T-cell (primary cell): ENCODE measurements at regions not wholly inside any gene's neighbourhood (a gene's known extent, or its start where the extent isn't known, plus 50 kb on each side); places are given as distances from the start of the nearest gene placed in this dataset.
"Not testable (repeated sequence)": the region's sequence is repeated elsewhere in the genome, so short reads cannot be mapped to it uniquely, and the experiment has no call there.

Experiments
- ATAC-seq, 4 experiments: fragments of 200-7000 bp in 3 of 4; fragments of 150-1000 bp in 1 of 4; cut with Tn5 transposase; replicated peaks in 1 of 4; 1 replicate in 3 of 4; 2 replicates in 1 of 4; pipeline ENCODE4 v1.10.0; 2021; ENCODE audit warnings: moderate library complexity in 3 of 4, mild to moderate bottlenecking in 2 of 4, moderate number of reproducible peaks in 1 of 4
- CTCF ChIA-PET, 2 donors: fragments of 300-600 bp; sonication (Branson Sonifier 250); formaldehyde crosslinking; loops; one replicate each; lab custom pipeline; 2022; ENCODE audit warnings: antibody characterized with exemption in 2 of 2; lab: Charles Lee
- POLR2A ChIA-PET, 2 donors: fragments of 300-600 bp; sonication (Branson Sonifier 250); formaldehyde crosslinking; loops; one replicate each; lab custom pipeline; 2022; ENCODE audit warnings: antibody characterized with exemption in 2 of 2; lab: Charles Lee
- DNase-seq, 35 experiments: peaks; one replicate each; pipeline versions ENCODE4 v3.0.0 to v3.0.0-alpha.2; 2013 to 2023
- H3K27ac ChIP-seq: one replicate; pipeline ENCODE4 v1.5.1; 2013; ENCODE audit warnings: low read length
- H3K27me3 ChIP-seq, 2 experiments: replicated peaks in 1 of 2; 1 replicate in 1 of 2; 2 replicates in 1 of 2; pipeline versions ENCODE4 v1.6.1 to v1.7.0; 2013; ENCODE audit warnings: low read length in 1 of 2, mixed read lengths in 1 of 2; ENCODE audit not compliant: control insufficient read depth in 2 of 2, insufficient read depth in 2 of 2; ENCODE audit errors: extremely low read depth in 1 of 2
- H3K36me3 ChIP-seq, 2 donors: 1 replicate in 1 of 2; 2 replicates in 1 of 2; pipeline versions ENCODE4 v1.6.1 to v1.7.0; 2013; ENCODE audit warnings: low read length in 1 of 2; ENCODE audit not compliant: control insufficient read depth in 2 of 2, insufficient read depth in 1 of 2; ENCODE audit errors: extremely low read depth in 1 of 2
- H3K4me1 ChIP-seq, 2 experiments: 1 replicate in 1 of 2; 2 replicates in 1 of 2; pipeline versions ENCODE4 v1.6.1 to v1.7.0; 2013; ENCODE audit warnings: low read length in 2 of 2, mixed read lengths in 1 of 2; ENCODE audit not compliant: insufficient read depth in 2 of 2, control insufficient read depth in 1 of 2; ENCODE audit errors: extremely low read depth in 1 of 2
- H3K4me3 ChIP-seq, 2 donors: 1 replicate in 1 of 2; 2 replicates in 1 of 2; pipeline versions ENCODE4 v1.5.1 to v1.7.0; 2013; ENCODE audit warnings: mild to moderate bottlenecking in 2 of 2, low read length in 1 of 2, moderate library complexity in 1 of 2; ENCODE audit not compliant: control insufficient read depth in 1 of 2; ENCODE audit errors: extremely low read depth in 1 of 2
- H3K9me3 ChIP-seq: 2 replicates; pipeline ENCODE4 v1.7.0; 2013
- H3K27ac Mint-ChIP-seq, 2 donors: one replicate each; pipeline ENCODE4 v1.8.0; 2020 to 2021; ENCODE audit warnings: mild to moderate bottlenecking in 2 of 2, mixed read lengths in 2 of 2
- H3K27me3 Mint-ChIP-seq, 2 donors: one replicate each; pipeline ENCODE4 v1.8.0; 2021 to 2022; ENCODE audit warnings: mixed read lengths in 2 of 2
- H3K36me3 Mint-ChIP-seq: one replicate; pipeline ENCODE4 v1.8.0; 2021; ENCODE audit warnings: mixed read lengths
- H3K4me1 Mint-ChIP-seq, 3 donors: one replicate each; pipeline ENCODE4 v1.8.0; 2020 to 2022; ENCODE audit warnings: mixed read lengths in 3 of 3, mild to moderate bottlenecking in 1 of 3
- H3K4me3 Mint-ChIP-seq, 3 donors: one replicate each; pipeline ENCODE4 v1.8.0; 2020 to 2022; ENCODE audit warnings: mild to moderate bottlenecking in 3 of 3, mixed read lengths in 3 of 3, moderate library complexity in 3 of 3
- H3K9me3 Mint-ChIP-seq, 3 donors: one replicate each; pipeline ENCODE4 v1.8.0; 2020 to 2022; ENCODE audit warnings: mixed read lengths in 3 of 3
- WGBS: methylation state at CpG from one replicate; pipeline ENCODE4 v1.1.5; 2013; ENCODE audit warnings: missing lambda C conversion rate; ENCODE audit not compliant: insufficient coverage; 5-methylcytosine and 5-hydroxymethylcytosine counted together

- Histone ChIP-seq H3K4me1 (no peaks in the 10 kb centered on the region), H3K36me3 (no peaks in the 10 kb centered on the region), H3K27ac (no peak overlapping the region), H3K4me3 (no peak overlapping the region), H3K9me3 (no peaks in the 10 kb centered on the region), H3K27me3 (peaks cover 2 to 49% of the 10 kb centered on the region in 2 experiments)
- no peaks in the 10 kb centered on the region for H3K4me1 Mint-ChIP-seq
- ChIA-PET CTCF (no interaction called here), POLR2A (no interaction called here)
- no peak overlapping the region for H3K27ac Mint-ChIP-seq
- no peaks in the 10 kb centered on the region for H3K36me3 Mint-ChIP-seq
- no peak for DNase-seq
- 16% methylated on average over 4 of the region's 7 CpGs for WGBS
- no peaks in the 10 kb centered on the region for H3K9me3 Mint-ChIP-seq
- H3K4me3 Mint-ChIP-seq: no peak overlapping the region
- H3K27me3 Mint-ChIP-seq: peaks cover 37 to 49% of the 10 kb centered on the region in 2 donors
- ATAC-seq: no peak
Observed at GRCh38 chr11:45411228-45411946, 125.2 kb upstream of the SYT13 start.

GRCh38 chr11:45410391-45411227, 124.5 kb upstream of the SYT13 start:
- 37% methylated on average over 6 of the region's 12 CpGs for WGBS
- H3K27me3 Mint-ChIP-seq: peaks cover 37 to 49% of the 10 kb centered on the region in 2 donors

GRCh38 chr11:45409587-45409986, 123.4 kb upstream of the SYT13 start:
- Mint-ChIP-seq H3K9me3 (no peaks in the 10 kb centered on the region), H3K4me1 (no peaks in the 10 kb centered on the region), H3K36me3 (no peaks in the 10 kb centered on the region), H3K27me3 (peaks cover 41 to 52% of the 10 kb centered on the region in 2 donors), H3K27ac (no peak overlapping the region), H3K4me3 (no peak overlapping the region)
- ATAC-seq (no peak), DNase-seq (no peak)
- 46% methylated on average over 5 of the region's 6 CpGs for WGBS
- no peaks in the 10 kb centered on the region for H3K9me3 ChIP-seq
- H3K27me3 ChIP-seq: peaks cover 2 to 49% of the 10 kb centered on the region in 2 experiments
- no peak overlapping the region for H3K4me3 ChIP-seq
- POLR2A ChIA-PET: no interaction called here
- H3K27ac ChIP-seq: no peak overlapping the region
- no peaks in the 10 kb centered on the region for H3K36me3 ChIP-seq
- H3K4me1 ChIP-seq: no peaks in the 10 kb centered on the region
- CTCF ChIA-PET: interaction anchor here in 1 of 2 donors (0.5 kb wide), 1 partner anchor 1986 kb away, joined by 3 read pairs; no protein-coding TSS in a partner anchor

More at GRCh38 chr11:45410391-45411227, 124.5 kb upstream of the SYT13 start:
- no peaks in the 10 kb centered on the region for H3K4me1 Mint-ChIP-seq
- Histone ChIP-seq H3K27ac (no peak overlapping the region), H3K27me3 (peaks cover 2 to 49% of the 10 kb centered on the region in 2 experiments), H3K4me3 (no peak overlapping the region), H3K36me3 (no peaks in the 10 kb centered on the region), H3K9me3 (no peaks in the 10 kb centered on the region), H3K4me1 (no peaks in the 10 kb centered on the region)
- DNase-seq (no peak), ATAC-seq (no peak)
- POLR2A ChIA-PET: no interaction called here
- H3K9me3 Mint-ChIP-seq: no peaks in the 10 kb centered on the region
- CTCF ChIA-PET: no interaction called here
- no peaks in the 10 kb centered on the region for H3K36me3 Mint-ChIP-seq
- no peak overlapping the region for H3K27ac Mint-ChIP-seq
- H3K4me3 Mint-ChIP-seq: no peak overlapping the region

- Mint-ChIP-seq H3K27ac (no peak overlapping the region), H3K27me3 (peaks cover 35 to 45% of the 10 kb centered on the region in 2 donors), H3K4me1 (no peaks in the 10 kb centered on the region), H3K36me3 (no peaks in the 10 kb centered on the region), H3K4me3 (no peak overlapping the region), H3K9me3 (no peaks in the 10 kb centered on the region)
- DNase-seq: no peak
- CTCF ChIA-PET: interaction anchor here in 1 of 2 donors (0.7 kb wide), 2 partner anchors 9 to 265 kb away, joined by 3 to 4 read pairs; no protein-coding TSS in a partner anchor
- Histone ChIP-seq H3K27me3 (peaks cover 0 to 40% of the 10 kb centered on the region in 2 experiments), H3K27ac (no peak overlapping the region), H3K36me3 (no peaks in the 10 kb centered on the region), H3K9me3 (no peaks in the 10 kb centered on the region), H3K4me3 (no peak overlapping the region), H3K4me1 (no peaks in the 10 kb centered on the region)
- no peak for ATAC-seq
- POLR2A ChIA-PET: no interaction called here
- WGBS: 58% methylated on average over 4 of the region's 4 CpGs
Observed at GRCh38 chr11:45407226-45407625, 121.1 kb upstream of the SYT13 start.

GRCh38 chr11:45405916-45406670, 120.0 kb upstream of the SYT13 start:
- no CpG with 5 or more reads among the region's 3 CpGs for WGBS
- POLR2A ChIA-PET: no interaction called here
- peaks cover 26 to 38% of the 10 kb centered on the region in 2 donors for H3K27me3 Mint-ChIP-seq
- no peak overlapping the region for H3K4me3 ChIP-seq
- no peaks in the 10 kb centered on the region for H3K4me1 Mint-ChIP-seq
- DNase-seq (no peak), ATAC-seq (no peak)
- H3K27me3 ChIP-seq: peaks cover 0 to 36% of the 10 kb centered on the region in 2 experiments
- H3K4me3 Mint-ChIP-seq: no peak overlapping the region
- no peaks in the 10 kb centered on the region for H3K9me3 ChIP-seq
- no peak overlapping the region for H3K27ac ChIP-seq
- CTCF ChIA-PET: no interaction called here
- H3K4me1 ChIP-seq: no peaks in the 10 kb centered on the region
- no peaks in the 10 kb centered on the region for H3K36me3 Mint-ChIP-seq
- H3K27ac Mint-ChIP-seq: no peak overlapping the region
- H3K9me3 Mint-ChIP-seq: no peaks in the 10 kb centered on the region
- H3K36me3 ChIP-seq: no peaks in the 10 kb centered on the region

- H3K4me3 ChIP-seq, H3K4me1 Mint-ChIP-seq, ATAC-seq, H3K36me3 Mint-ChIP-seq, H3K27ac ChIP-seq, H3K27ac Mint-ChIP-seq, H3K9me3 Mint-ChIP-seq, DNase-seq, H3K4me1 ChIP-seq, CTCF ChIA-PET, POLR2A ChIA-PET, H3K9me3 ChIP-seq, H3K36me3 ChIP-seq, H3K4me3 Mint-ChIP-seq: not testable (repeated sequence)
- peaks cover 0 to 14% of the 10 kb centered on the region in 2 experiments for H3K27me3 ChIP-seq
- WGBS: no CpG with 5 or more reads among the region's 1 CpG
- H3K27me3 Mint-ChIP-seq: peaks cover 15 to 19% of the 10 kb centered on the region in 2 donors
Observed at GRCh38 chr11:45403521-45403920, 117.4 kb upstream of the SYT13 start.
